GM13977 (cell line): ENCODE measurements at regions not wholly inside any gene's neighbourhood (a gene's known extent, or its start where the extent isn't known, plus 50 kb on each side); places are given as distances from the start of the nearest gene placed in this dataset.

Source experiments
- DNase-seq: peaks from one replicate; pipeline ENCODE4 v3.0.0; 2012; ENCODE audit warnings: low spot score
- CTCF ChIP-seq: IDR thresholded peaks from 2 replicates; pipeline ENCODE4 v1.5.1; 2012; ENCODE audit warnings: mild to moderate bottlenecking, control low read depth; ENCODE audit not compliant: insufficient read depth; ENCODE audit errors: extremely low read depth, missing control alignments
- in situ Hi-C: fragments of 300-500 bp; cut with MboI; formaldehyde crosslinking; loops from one replicate; pipeline ENCODE4 v1.12.0; 2022; ENCODE audit warnings: low sequenced_read_pairs, low pct_unique_long_range_greater_than_20kb, mixed read lengths, inconsistent platforms; ENCODE audit not compliant: unreplicated experiment

- no peak for DNase-seq
- in situ Hi-C loops = no loop called here
- TF ChIP-seq CTCF = no peak
These were observed 376.1 kb downstream of the UTRN start for GRCh38 chr6:144661116-144661806.

- no peak for DNase-seq
- in situ Hi-C loops = no loop called here
- TF ChIP-seq CTCF = no peak
These were observed 377.8 kb downstream of the UTRN start for GRCh38 chr6:144662812-144663365.

GRCh38 chr6:144664281-144664680 is 379.1 kb downstream of the UTRN start:
- DNase-seq = no peak
- TF ChIP-seq CTCF = no peak
- in situ Hi-C loops = no loop called here

- DNase-seq = no peak
- TF ChIP-seq CTCF = no peak
- in situ Hi-C loops = no loop called here
These were observed 379.8 kb downstream of the UTRN start for GRCh38 chr6:144664947-144665346.

GRCh38 chr6:144665932-144666450 is 380.9 kb downstream of the UTRN start:
- no peak for TF ChIP-seq CTCF
- in situ Hi-C loops = no loop called here
- DNase-seq = no peak

GRCh38 chr6:144666781-144667180 is 381.6 kb downstream of the UTRN start:
- in situ Hi-C loops = no loop called here
- no peak for TF ChIP-seq CTCF

More at GRCh38 chr6:144666781-144667180, 381.6 kb downstream of the UTRN start:
- DNase-seq = no peak
